GM18499 (cell line): ENCODE measurements at regions not wholly inside any gene's neighbourhood (a gene's known extent, or its start where the extent isn't known, plus 50 kb on each side); places are given as distances from the start of the nearest gene placed in this dataset.
A peak's percentile ranks its signal among the peaks of the same experiment; 100 is the strongest.

Experiments used
- ATAC-seq: cut with Tn5 transposase; IDR thresholded peaks from one replicate; pipeline ENCODE4 v1.9.1; 2021; ENCODE audit warnings: moderate number of reproducible peaks; ENCODE audit not compliant: insufficient read depth, unreplicated experiment

- no peak for ATAC-seq
Observed at GRCh38 chr3:18744472-18744871, 319.3 kb upstream of the SATB1 start.

GRCh38 chr3:18743761-18744160, 318.6 kb upstream of the SATB1 start:
- ATAC-seq: no peak

GRCh38 chr3:18740631-18741583, 315.8 kb upstream of the SATB1 start:
- peak; percentile 94 for ATAC-seq

GRCh38 chr3:18739099-18739433, 313.9 kb upstream of the SATB1 start:
- ATAC-seq: no peak

GRCh38 chr3:18738393-18739098, 313.4 kb upstream of the SATB1 start:
- ATAC-seq: no peak

GRCh38 chr3:18735005-18735404, 309.9 kb upstream of the SATB1 start:
- ATAC-seq: no peak

- no peak for ATAC-seq
Observed at GRCh38 chr3:18734309-18734708, 309.2 kb upstream of the SATB1 start.

- no peak for ATAC-seq
Observed at GRCh38 chr3:18732474-18732873, 307.3 kb upstream of the SATB1 start.

- no peak for ATAC-seq
Observed at GRCh38 chr3:18730491-18730890, 305.4 kb upstream of the SATB1 start.

GRCh38 chr3:18729671-18730070, 304.5 kb upstream of the SATB1 start:
- no peak for ATAC-seq

- ATAC-seq: no peak
Observed at GRCh38 chr3:18725668-18726407, 300.7 kb upstream of the SATB1 start.

GRCh38 chr3:18724456-18724855, 299.3 kb upstream of the SATB1 start:
- ATAC-seq: no peak

- no peak for ATAC-seq
Observed at GRCh38 chr3:18723206-18723810, 298.2 kb upstream of the SATB1 start.

GRCh38 chr3:18720543-18720942, 295.4 kb upstream of the SATB1 start:
- ATAC-seq: no peak

- peak; percentile 73 for ATAC-seq
Observed at GRCh38 chr3:18717598-18717997, 292.5 kb upstream of the SATB1 start.

- ATAC-seq: no peak
Observed at GRCh38 chr3:18716821-18717220, 291.7 kb upstream of the SATB1 start.

- no peak for ATAC-seq
Observed at GRCh38 chr3:18716101-18716500, 291.0 kb upstream of the SATB1 start.

GRCh38 chr3:18715208-18715607, 290.1 kb upstream of the SATB1 start:
- ATAC-seq: no peak

GRCh38 chr3:18713577-18713951, 288.4 kb upstream of the SATB1 start:
- no peak for ATAC-seq

- ATAC-seq: no peak
Observed at GRCh38 chr3:18712713-18713576, 287.8 kb upstream of the SATB1 start.
